ENCODE measurements at regions not wholly inside any gene's neighbourhood (a gene's known extent, or its start where the extent isn't known, plus 50 kb on each side); places are given as distances from the start of the nearest gene placed in this dataset.

- no peak for DNase-seq (ENCODE audit: low spot score)
- intact Hi-C loops (cut with DNase I): loop anchor here (5.0 to 10.0 kb wide), 2 partner anchors 254 to 262 kb away; no protein-coding TSS in a partner anchor
Observed at GRCh38 chr5:96340357-96340756, 92.7 kb downstream of the PCSK1 start.

GRCh38 chr5:96339862-96340261, 93.2 kb downstream of the PCSK1 start:
- DNase-seq (ENCODE audit: low spot score): no peak
- intact Hi-C loops (cut with DNase I): loop anchor here (5.0 to 10.0 kb wide), 4 partner anchors 255 to 483 kb away; no protein-coding TSS in a partner anchor

- DNase-seq (ENCODE audit: low spot score): no peak
- intact Hi-C loops (cut with DNase I): loop anchor here (5.0 to 10.0 kb wide), 2 partner anchors 474 to 482 kb away; no protein-coding TSS in a partner anchor
Observed at GRCh38 chr5:96338624-96339415, 94.2 kb downstream of the PCSK1 start.

GRCh38 chr5:96338091-96338490, 95.0 kb downstream of the PCSK1 start:
- intact Hi-C loops (cut with DNase I): loop anchor here (5.0 to 10.0 kb wide), 2 partner anchors 473 to 481 kb away; no protein-coding TSS in a partner anchor
- no peak for DNase-seq (ENCODE audit: low spot score)

- intact Hi-C loops (cut with DNase I): loop anchor here (2.0 to 10.0 kb wide), 3 partner anchors 376 to 480 kb away; partner anchors contain the start of gene ELL2 (in 2 of the 2)
Observed at GRCh38 chr5:96337048-96337781, 95.8 kb downstream of the PCSK1 start.

GRCh38 chr5:96336351-96336985, 96.6 kb downstream of the PCSK1 start:
- intact Hi-C loops (cut with DNase I): loop anchor here (2.0 to 10.0 kb wide), 3 partner anchors 376 to 479 kb away; partner anchors contain the start of gene ELL2 (in 2 of the 2)

More at GRCh38 chr5:96337048-96337781, 95.8 kb downstream of the PCSK1 start:
- DNase-seq (ENCODE audit: low spot score): no peak

GRCh38 chr5:96335873-96336272, 97.2 kb downstream of the PCSK1 start:
- intact Hi-C loops (cut with DNase I): loop anchor here (2.0 to 10.0 kb wide), 3 partner anchors 375 to 479 kb away; partner anchors contain the start of gene ELL2 (in 2 of the 2)
- DNase-seq (ENCODE audit: low spot score): no peak

More at GRCh38 chr5:96336351-96336985, 96.6 kb downstream of the PCSK1 start:
- DNase-seq (ENCODE audit: low spot score): no peak

- DNase-seq (ENCODE audit: low spot score): no peak
- intact Hi-C loops (cut with DNase I): loop anchor here in 1 of 2 donors (10.0 kb wide), 1 partner anchor 469 kb away; no protein-coding TSS in a partner anchor
Observed at GRCh38 chr5:96333391-96333790, 99.7 kb downstream of the PCSK1 start.

- DNase-seq (ENCODE audit: low spot score): no peak
- intact Hi-C loops (cut with DNase I): loop anchor here in 1 of 2 donors (10.0 kb wide), 1 partner anchor 468 kb away; no protein-coding TSS in a partner anchor
Observed at GRCh38 chr5:96332535-96333366, 100.3 kb downstream of the PCSK1 start.

- DNase-seq (ENCODE audit: low spot score): no peak
- intact Hi-C loops (cut with DNase I): loop anchor here in 1 of 2 donors (10.0 kb wide), 1 partner anchor 467 kb away; no protein-coding TSS in a partner anchor
Observed at GRCh38 chr5:96331681-96332361, 101.2 kb downstream of the PCSK1 start.

GRCh38 chr5:96331210-96331609, 101.8 kb downstream of the PCSK1 start:
- no peak for DNase-seq (ENCODE audit: low spot score)
- intact Hi-C loops (cut with DNase I): loop anchor here in 1 of 2 donors (10.0 kb wide), 1 partner anchor 466 kb away; no protein-coding TSS in a partner anchor

- intact Hi-C loops (cut with DNase I): loop anchor here in 1 of 2 donors (10.0 kb wide), 1 partner anchor 466 kb away; no protein-coding TSS in a partner anchor
- no peak for DNase-seq (ENCODE audit: low spot score)
Observed at GRCh38 chr5:96330530-96331140, 102.4 kb downstream of the PCSK1 start.

- intact Hi-C loops (cut with DNase I): loop anchor here in 1 of 2 donors (10.0 kb wide), 1 partner anchor 465 kb away; no protein-coding TSS in a partner anchor
- no peak for DNase-seq (ENCODE audit: low spot score)
Observed at GRCh38 chr5:96329886-96330529, 103.0 kb downstream of the PCSK1 start.

- intact Hi-C loops (cut with DNase I): no loop called here
- DNase-seq (ENCODE audit: low spot score): no peak
Observed at GRCh38 chr5:96329289-96329688, 103.8 kb downstream of the PCSK1 start.

GRCh38 chr5:96327722-96328121, 105.3 kb downstream of the PCSK1 start:
- DNase-seq (ENCODE audit: low spot score): no peak
- intact Hi-C loops (cut with DNase I): no loop called here

- intact Hi-C loops (cut with DNase I): no loop called here
Observed at GRCh38 chr5:96326902-96327301, 106.1 kb downstream of the PCSK1 start.

GRCh38 chr5:96324708-96325107, 108.3 kb downstream of the PCSK1 start:
- no peak for DNase-seq (ENCODE audit: low spot score)
- intact Hi-C loops (cut with DNase I): no loop called here

More at GRCh38 chr5:96326902-96327301, 106.1 kb downstream of the PCSK1 start:
- no peak for DNase-seq (ENCODE audit: low spot score)
